NCI-H345 treated with DMSO at 0.1 percent for 48 hours (cell line): ENCODE measurements at regions not wholly inside any gene's neighbourhood (a gene's known extent, or its start where the extent isn't known, plus 50 kb on each side); places are given as distances from the start of the nearest gene placed in this dataset.
"Not testable (repeated sequence)": the region's sequence is repeated elsewhere in the genome, so short reads cannot be mapped to it uniquely, and the experiment has no call there.

Source experiments
- DNase-seq: peaks from one replicate; lab custom pipeline; 2025; ENCODE audit not compliant: unreplicated experiment; lab: John Stamatoyannopoulos, UW

- no peak for DNase-seq
These were observed 209.0 kb upstream of the SLC35B3 start for GRCh38 chr6:8644306-8644705.

GRCh38 chr6:8642854-8643253 is 207.5 kb upstream of the SLC35B3 start:
- no peak for DNase-seq

GRCh38 chr6:8642131-8642530 is 206.8 kb upstream of the SLC35B3 start:
- DNase-seq = no peak

GRCh38 chr6:8639928-8640649 is 204.7 kb upstream of the SLC35B3 start:
- no peak for DNase-seq

- no peak for DNase-seq
These were observed 202.7 kb upstream of the SLC35B3 start for GRCh38 chr6:8637896-8638597.

- DNase-seq = no peak
These were observed 198.4 kb upstream of the SLC35B3 start for GRCh38 chr6:8633762-8634161.

- DNase-seq = no peak
These were observed 193.4 kb upstream of the SLC35B3 start for GRCh38 chr6:8628736-8629135.

- DNase-seq = no peak
These were observed 192.7 kb upstream of the SLC35B3 start for GRCh38 chr6:8628063-8628462.

- DNase-seq = no peak
These were observed 191.9 kb upstream of the SLC35B3 start for GRCh38 chr6:8627085-8627861.

GRCh38 chr6:8624665-8625064 is 189.3 kb upstream of the SLC35B3 start:
- DNase-seq = no peak

- no peak for DNase-seq
These were observed 188.1 kb upstream of the SLC35B3 start for GRCh38 chr6:8623441-8623840.

- no peak for DNase-seq
These were observed 184.5 kb upstream of the SLC35B3 start for GRCh38 chr6:8619853-8620252.

GRCh38 chr6:8619408-8619807 is 184.1 kb upstream of the SLC35B3 start:
- not testable (repeated sequence) for DNase-seq

GRCh38 chr6:8608737-8609136 is 173.4 kb upstream of the SLC35B3 start:
- DNase-seq = no peak

- no peak for DNase-seq
These were observed 154.8 kb upstream of the SLC35B3 start for GRCh38 chr6:8589941-8590729.

- no peak for DNase-seq
These were observed 152.8 kb upstream of the SLC35B3 start for GRCh38 chr6:8588176-8588575.

- DNase-seq = no peak
These were observed 147.9 kb upstream of the SLC35B3 start for GRCh38 chr6:8583291-8583690.

- no peak for DNase-seq
These were observed 144.0 kb upstream of the SLC35B3 start for GRCh38 chr6:8579372-8579771.

GRCh38 chr6:8578006-8578405 is 142.7 kb upstream of the SLC35B3 start:
- DNase-seq = no peak

- no peak for DNase-seq
These were observed 139.6 kb upstream of the SLC35B3 start for GRCh38 chr6:8574749-8575468.
